Keratinocyte (primary cell): ENCODE measurements at regions not wholly inside any gene's neighbourhood (a gene's known extent, or its start where the extent isn't known, plus 50 kb on each side); places are given as distances from the start of the nearest gene placed in this dataset.

Source experiments
- DNase-seq: peaks from one replicate; pipeline ENCODE4 v3.0.0-alpha.2; 2011; ENCODE audit warnings: low read depth, missing footprints, low spot score
- FAIRE-seq: peaks from 2 replicates; lab custom pipeline; 2011; peaks lifted over from hg19 to GRCh38; lab: Jason Lieb, UNC
- H2AFZ ChIP-seq: 2 replicates; pipeline ENCODE4 v1.6.0; 2012; ENCODE audit warnings: low read length, control low read depth, inconsistent platforms; ENCODE audit not compliant: control insufficient read depth
- H3K27ac ChIP-seq: 2 replicates; pipeline ENCODE4 v1.5.1; 2011; ENCODE audit warnings: low read length; ENCODE audit not compliant: control insufficient read depth, insufficient read depth
- H3K27me3 ChIP-seq: 3 replicates; pipeline ENCODE4 v1.6.0; 2011; ENCODE audit warnings: low read length; ENCODE audit not compliant: control insufficient read depth, insufficient read depth; ENCODE audit errors: extremely low read depth
- H3K36me3 ChIP-seq, 2 experiments: 2 replicates in 1 of 2; 3 replicates in 1 of 2; pipeline ENCODE4 v1.5.1; 2011; ENCODE audit warnings: low read length in 2 of 2, mild to moderate bottlenecking in 1 of 2; ENCODE audit not compliant: control insufficient read depth in 2 of 2, insufficient read depth in 2 of 2; ENCODE audit errors: extremely low read depth in 1 of 2
- H3K4me1 ChIP-seq: 3 replicates; pipeline ENCODE4 v1.5.1; 2011; ENCODE audit warnings: low read length; ENCODE audit not compliant: control insufficient read depth, insufficient read depth; ENCODE audit errors: extremely low read depth
- H3K4me2 ChIP-seq: 3 replicates; pipeline ENCODE4 v1.6.0; 2011; ENCODE audit warnings: low read depth, low read length; ENCODE audit not compliant: control insufficient read depth, insufficient read depth; ENCODE audit errors: extremely low read depth
- H3K4me3 ChIP-seq, 3 experiments: fragments of 200-600 bp in 1 of 3; sonication (generic) in 1 of 3; 2 replicates in 2 of 3; 3 replicates in 1 of 3; pipeline ENCODE4 v1.5.1; 2011 to 2016; ENCODE audit warnings: low read length in 3 of 3, mild to moderate bottlenecking in 3 of 3, control low read depth in 2 of 3, inconsistent platforms in 1 of 3, low read depth in 1 of 3, mixed read lengths in 1 of 3, mixed run types in 1 of 3, moderate library complexity in 1 of 3; ENCODE audit not compliant: control insufficient read depth in 2 of 3, insufficient read depth in 2 of 3; ENCODE audit errors: extremely low read depth in 1 of 3
- H3K79me2 ChIP-seq: 2 replicates; pipeline ENCODE4 v1.6.0; 2012; ENCODE audit warnings: low read length; ENCODE audit not compliant: control insufficient read depth, insufficient read depth
- H3K9ac ChIP-seq: 3 replicates; pipeline ENCODE4 v1.6.0; 2011; ENCODE audit warnings: low read length; ENCODE audit not compliant: control insufficient read depth, insufficient read depth; ENCODE audit errors: extremely low read depth
- H3K9me1 ChIP-seq: 3 replicates; pipeline ENCODE4 v1.6.0; 2011; ENCODE audit warnings: low read length; ENCODE audit not compliant: control insufficient read depth, insufficient read depth; ENCODE audit errors: extremely low read depth
- H3K9me3 ChIP-seq: 2 replicates; pipeline ENCODE4 v1.5.1; 2012; ENCODE audit warnings: low read depth, low read length; ENCODE audit not compliant: control insufficient read depth
- H4K20me1 ChIP-seq: 3 replicates; pipeline ENCODE4 v1.6.0; 2011; ENCODE audit warnings: low read length; ENCODE audit not compliant: control insufficient read depth, insufficient read depth; ENCODE audit errors: extremely low read depth
- CTCF ChIP-seq, 3 experiments: IDR thresholded peaks in 1 of 3; conservative IDR thresholded peaks in 1 of 3; optimal IDR thresholded peaks in 1 of 3; 2 replicates in 2 of 3; 3 replicates in 1 of 3; pipeline versions ENCODE3 to v1.5.1; 2011; ENCODE audit warnings: low read length in 3 of 3, mild to moderate bottlenecking in 3 of 3, moderate library complexity in 2 of 3, control low read depth in 1 of 3, inconsistent platforms in 1 of 3; ENCODE audit not compliant: insufficient read depth in 2 of 3; ENCODE audit errors: extremely low read depth in 1 of 3
- EZH2 ChIP-seq: IDR thresholded peaks from one replicate; pipeline ENCODE4 v1.6.1; 2012; ENCODE audit warnings: inconsistent platforms, mild to moderate bottlenecking, low read length, moderate library complexity
- dilution Hi-C: fragments of 300-500 bp; cut with MboI; formaldehyde crosslinking; loops from one replicate; pipeline ENCODE4 v1.7.0; 2020; ENCODE audit warnings: low sequenced_read_pairs; ENCODE audit not compliant: extremely low pct_ligation_motif_present

GRCh38 chr4:116599859-116600258 is 485.5 kb downstream of the TRAM1L1 start:
- Histone ChIP-seq H3K9me1 (no peaks in the 10 kb centered on the region), H3K4me2 (no peak overlapping the region), H2AFZ (no peak overlapping the region), H3K79me2 (no peaks in the 10 kb centered on the region), H3K27me3 (no peaks in the 10 kb centered on the region), H3K27ac (no peak overlapping the region), H3K9me3 (peaks cover 2% of the 10 kb centered on the region), H3K4me3 (no peak overlapping the region), H3K36me3 (no peaks in the 10 kb centered on the region), H3K4me1 (peaks cover 5% of the 10 kb centered on the region), H3K9ac (no peak overlapping the region), H4K20me1 (no peaks in the 10 kb centered on the region)
- dilution Hi-C loops, result no loop called here
- DNase-seq, result no peak
- TF ChIP-seq EZH2 (no peak), CTCF (optimal IDR thresholded peaks at IDR 0.05 in 1 of 3, IDR thresholded peaks at IDR 0.05 in 1 of 3, conservative IDR thresholded peaks at IDR 0.05 in 1 of 3; ENCODE audit: extremely low read depth in 1 of 3, insufficient read depth in 2 of 3, low read length in 3 of 3) (no peak)
- FAIRE-seq, result no peak

GRCh38 chr4:116598980-116599789 is 486.2 kb downstream of the TRAM1L1 start:
- no peak for TF ChIP-seq CTCF (optimal IDR thresholded peaks at IDR 0.05 in 1 of 3, IDR thresholded peaks at IDR 0.05 in 1 of 3, conservative IDR thresholded peaks at IDR 0.05 in 1 of 3; ENCODE audit: extremely low read depth in 1 of 3, insufficient read depth in 2 of 3, low read length in 3 of 3)
- no peak for TF ChIP-seq EZH2
- no peaks in the 10 kb centered on the region for H3K27me3 ChIP-seq
- H3K4me2 ChIP-seq, result no peak overlapping the region
- no peak overlapping the region for H3K4me3 ChIP-seq
- H2AFZ ChIP-seq, result no peak overlapping the region
- no peak overlapping the region for H3K9ac ChIP-seq
- H3K9me1 ChIP-seq, result no peaks in the 10 kb centered on the region
- H3K79me2 ChIP-seq, result no peaks in the 10 kb centered on the region
- FAIRE-seq, result no peak
- dilution Hi-C loops, result no loop called here
- H4K20me1 ChIP-seq, result no peaks in the 10 kb centered on the region
- H3K9me3 ChIP-seq, result peaks cover 2% of the 10 kb centered on the region
- H3K27ac ChIP-seq, result no peak overlapping the region
- H3K4me1 ChIP-seq, result peaks cover 5% of the 10 kb centered on the region
- no peak for DNase-seq
- H3K36me3 ChIP-seq, result no peaks in the 10 kb centered on the region
